ENCODE measurements at regions not wholly inside any gene's neighbourhood (a gene's known extent, or its start where the extent isn't known, plus 50 kb on each side); places are given as distances from the start of the nearest gene placed in this dataset.
"Not testable (repeated sequence)": the region's sequence is repeated elsewhere in the genome, so short reads cannot be mapped to it uniquely, and the experiment has no call there.

DNA sequence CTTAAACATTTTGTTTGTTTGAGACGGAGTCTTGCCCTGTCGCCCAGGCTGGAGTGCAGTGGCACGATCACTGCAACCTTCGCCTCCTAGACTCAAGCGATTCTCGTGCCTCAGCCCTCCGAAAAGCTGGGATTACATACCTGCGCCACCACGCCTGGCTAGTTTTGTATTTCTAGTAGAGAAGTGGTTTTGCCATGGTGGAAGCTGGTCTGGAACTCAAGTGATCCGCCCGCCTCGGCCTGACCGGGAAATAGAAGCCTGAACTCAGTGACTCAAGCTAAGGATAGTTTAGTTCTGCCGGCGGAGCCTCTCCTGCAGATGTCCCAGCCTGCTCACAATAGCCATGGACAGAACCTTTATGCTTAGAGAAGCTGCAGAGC is 53.0 kb upstream of the ZNF254 start:
- H2BK15ac ChIP-seq (ENCODE audit: low read depth, low read length), result no peak overlapping the region
- no peak for DNase-seq
- no peaks in the 10 kb centered on the region for H3K27me3 Mint-ChIP-seq (ENCODE audit: low read depth)
- no peak overlapping the region; the same call in 1 of the 2 replicates for H3K4ac ChIP-seq (ENCODE audit: low read depth, low read length)
- peak overlapping the region; percentile 91 for H2BK5ac ChIP-seq (ENCODE audit: insufficient read length, low read length)
- TF ChIP-seq, protein P1, sequence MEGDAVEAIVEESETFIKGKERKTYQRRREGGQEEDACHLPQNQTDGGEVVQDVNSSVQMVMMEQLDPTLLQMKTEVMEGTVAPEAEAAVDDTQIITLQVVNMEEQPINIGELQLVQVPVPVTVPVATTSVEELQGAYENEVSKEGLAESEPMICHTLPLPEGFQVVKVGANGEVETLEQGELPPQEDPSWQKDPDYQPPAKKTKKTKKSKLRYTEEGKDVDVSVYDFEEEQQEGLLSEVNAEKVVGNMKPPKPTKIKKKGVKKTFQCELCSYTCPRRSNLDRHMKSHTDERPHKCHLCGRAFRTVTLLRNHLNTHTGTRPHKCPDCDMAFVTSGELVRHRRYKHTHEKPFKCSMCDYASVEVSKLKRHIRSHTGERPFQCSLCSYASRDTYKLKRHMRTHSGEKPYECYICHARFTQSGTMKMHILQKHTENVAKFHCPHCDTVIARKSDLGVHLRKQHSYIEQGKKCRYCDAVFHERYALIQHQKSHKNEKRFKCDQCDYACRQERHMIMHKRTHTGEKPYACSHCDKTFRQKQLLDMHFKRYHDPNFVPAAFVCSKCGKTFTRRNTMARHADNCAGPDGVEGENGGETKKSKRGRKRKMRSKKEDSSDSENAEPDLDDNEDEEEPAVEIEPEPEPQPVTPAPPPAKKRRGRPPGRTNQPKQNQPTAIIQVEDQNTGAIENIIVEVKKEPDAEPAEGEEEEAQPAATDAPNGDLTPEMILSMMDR (conservative IDR thresholded peaks at IDR 0.05), result no peak
- H3K4me1 Mint-ChIP-seq, result peaks cover 21 to 29% of the 10 kb centered on the region in 2 experiments
- no peak overlapping the region for H2BK20ac ChIP-seq (ENCODE audit: low read depth, low read length, poor library complexity, severe bottlenecking)
- no peak overlapping the region for H2BK12ac ChIP-seq (ENCODE audit: insufficient read length, low read depth, low read length)
- H3K18ac ChIP-seq (ENCODE audit: insufficient read length, low read depth, low read length), result peak overlapping the region; percentile 89
- H3K4me3 Mint-ChIP-seq, result peak overlapping the region; percentile 99 to 100
- H2BK120ac ChIP-seq (ENCODE audit: low read depth, low read length, poor library complexity, severe bottlenecking), result no peak overlapping the region
- H3K9ac ChIP-seq (ENCODE audit: extremely low read depth, insufficient read length, low read length), result peak overlapping the region; percentile 99
- peak overlapping the region; percentile 100 for H3K14ac ChIP-seq (ENCODE audit: insufficient read depth, low read length)
- H3K36me3 Mint-ChIP-seq (ENCODE audit: insufficient read depth in 1 of 3, low read depth in 3 of 3), result peaks cover 25 to 37% (median 25%) of the 10 kb centered on the region in 3 experiments
- no peak overlapping the region for H3T11ph ChIP-seq (ENCODE audit: low read length)
- H4K20me1 ChIP-seq (ENCODE audit: control insufficient read depth, insufficient read depth, insufficient read length), result no peaks in the 10 kb centered on the region
- H2AK5ac ChIP-seq (ENCODE audit: insufficient read length, low read length), result no peak overlapping the region
- H3K4me2 ChIP-seq (ENCODE audit: insufficient read depth, insufficient read length, low read length), result peak overlapping the region; percentile 87
- no peak overlapping the region for H3K23ac ChIP-seq (ENCODE audit: insufficient read length, low read depth, low read length)
- peak overlapping the region; percentile 96 for H4K5ac ChIP-seq (ENCODE audit: insufficient read length, low read depth, low read length)
- H3K23me2 ChIP-seq (ENCODE audit: insufficient read length, low read depth, low read length, poor library complexity, severe bottlenecking), result peaks cover 4% of the 10 kb centered on the region
- H4K91ac ChIP-seq (ENCODE audit: insufficient read length, low read depth, low read length), result peak overlapping the region; percentile 80
- H3K27ac Mint-ChIP-seq, result peak overlapping the region; percentile 100
- peaks cover 5 to 16% of the 10 kb centered on the region in 2 experiments; a peak in 4 of 5 replicates for H3K9me3 Mint-ChIP-seq
- H3K27ac ChIP-seq (ENCODE audit: insufficient read length, low read depth, low read length), result peak overlapping the region; percentile 96
- H4K8ac ChIP-seq (replicated peaks; ENCODE audit: insufficient read length, low read depth, low read length), result no peak overlapping the region
- H3K56ac ChIP-seq (ENCODE audit: insufficient read length, low read depth, low read length), result peak overlapping the region; percentile 41
- no peaks in the 10 kb centered on the region; the same call in 1 of the 2 replicates for H3K4me1 ChIP-seq (ENCODE audit: insufficient read depth, low read length)
- H3K79me1 ChIP-seq (ENCODE audit: insufficient read depth, low read depth, low read length, poor library complexity, severe bottlenecking), result peaks cover 3% of the 10 kb centered on the region
- no peak overlapping the region for H2AFZ ChIP-seq (ENCODE audit: low read length)
- peaks cover 23% of the 10 kb centered on the region for H3K79me2 ChIP-seq (ENCODE audit: insufficient read depth, low read length)
- no CpG with 5 or more reads among the region's 15 CpGs for WGBS (ENCODE audit: extremely low coverage, insufficient read length, low lambda C conversion rate)
- H3K27me3 ChIP-seq (ENCODE audit: insufficient read depth, low read length), result no peaks in the 10 kb centered on the region
- H3K9me3 ChIP-seq (ENCODE audit: control insufficient read depth, low read depth, low read length), result no peaks in the 10 kb centered on the region

DNA sequence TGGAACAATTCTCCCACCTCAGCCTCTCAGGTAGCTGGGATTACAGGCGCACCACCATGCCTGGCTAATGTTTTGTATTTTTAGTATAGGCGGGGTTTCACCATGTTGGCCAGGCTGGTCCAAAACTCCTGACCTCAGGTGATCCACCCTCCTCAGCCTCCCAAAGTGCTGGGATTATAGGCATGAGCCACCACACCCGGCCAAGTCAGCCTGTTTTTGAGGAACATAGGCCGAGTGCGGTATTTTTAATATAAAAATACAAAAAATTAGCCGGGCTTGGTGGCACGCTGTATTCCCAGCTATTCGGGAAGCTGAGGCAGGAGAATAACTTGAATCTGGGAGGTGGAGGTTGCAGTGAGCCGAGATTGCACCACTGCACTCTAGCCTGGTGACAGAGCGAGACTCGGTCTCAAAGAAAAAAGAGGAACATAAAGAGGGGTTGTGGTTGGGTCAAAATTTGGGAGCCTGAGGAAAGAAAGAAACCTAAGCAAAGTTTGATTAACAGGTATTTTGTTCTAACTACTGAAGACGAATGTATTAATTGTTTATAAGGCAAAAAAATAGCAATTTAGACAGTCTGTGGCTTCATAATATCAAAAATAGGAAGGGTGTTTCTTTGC is 51.6 kb upstream of the ZNF254 start:
- H3K4me2 ChIP-seq (ENCODE audit: insufficient read depth, insufficient read length, low read length), result peak overlapping the region; percentile 87
- H3K14ac ChIP-seq (ENCODE audit: insufficient read depth, low read length); H2BK20ac ChIP-seq (ENCODE audit: low read depth, low read length, poor library complexity, severe bottlenecking); H3K9me3 ChIP-seq (ENCODE audit: control insufficient read depth, low read depth, low read length); H2AK5ac ChIP-seq (ENCODE audit: insufficient read length, low read length); H3K18ac ChIP-seq (ENCODE audit: insufficient read length, low read depth, low read length); H3K9ac ChIP-seq (ENCODE audit: extremely low read depth, insufficient read length, low read length); H4K91ac ChIP-seq (ENCODE audit: insufficient read length, low read depth, low read length); H2BK12ac ChIP-seq (ENCODE audit: insufficient read length, low read depth, low read length); H3K9me3 Mint-ChIP-seq; H3K27me3 ChIP-seq (ENCODE audit: insufficient read depth, low read length); H4K5ac ChIP-seq (ENCODE audit: insufficient read length, low read depth, low read length); H3K23me2 ChIP-seq (ENCODE audit: insufficient read length, low read depth, low read length, poor library complexity, severe bottlenecking); H2BK5ac ChIP-seq (ENCODE audit: insufficient read length, low read length); DNase-seq; H4K8ac ChIP-seq (replicated peaks; ENCODE audit: insufficient read length, low read depth, low read length); H3K56ac ChIP-seq (ENCODE audit: insufficient read length, low read depth, low read length); H2AFZ ChIP-seq (ENCODE audit: low read length); H3T11ph ChIP-seq (ENCODE audit: low read length); H3K4me1 ChIP-seq (ENCODE audit: insufficient read depth, low read length); H2BK120ac ChIP-seq (ENCODE audit: low read depth, low read length, poor library complexity, severe bottlenecking); H4K20me1 ChIP-seq (ENCODE audit: control insufficient read depth, insufficient read depth, insufficient read length); H3K27me3 Mint-ChIP-seq (ENCODE audit: low read depth); H3K27ac ChIP-seq (ENCODE audit: insufficient read length, low read depth, low read length); H3K4ac ChIP-seq (ENCODE audit: low read depth, low read length); H3K23ac ChIP-seq (ENCODE audit: insufficient read length, low read depth, low read length); H2BK15ac ChIP-seq (ENCODE audit: low read depth, low read length): not testable (repeated sequence)
- Mint-ChIP-seq H3K27ac (peak overlapping the region in 2 of 3 experiments; percentile 40 to 57; a peak in 2 of 7 replicates), H3K36me3 (ENCODE audit: insufficient read depth in 1 of 3, low read depth in 3 of 3) (peaks cover 35 to 50% (median 35%) of the 10 kb centered on the region in 3 experiments), H3K4me3 (peak overlapping the region; percentile 99 to 100), H3K4me1 (peaks cover 30 to 35% of the 10 kb centered on the region in 2 experiments)
- no CpG with 5 or more reads among the region's 12 CpGs for whole genome bisulfite sequencing (ENCODE audit: extremely low coverage, insufficient read length, low lambda C conversion rate)
- peaks cover 11% of the 10 kb centered on the region for H3K79me1 ChIP-seq (ENCODE audit: insufficient read depth, low read depth, low read length, poor library complexity, severe bottlenecking)
- H3K79me2 ChIP-seq (ENCODE audit: insufficient read depth, low read length), result peaks cover 26% of the 10 kb centered on the region

Measured in H9 (cell line).